Mesendoderm (in vitro differentiated cells): ENCODE measurements at regions not wholly inside any gene's neighbourhood (a gene's known extent, or its start where the extent isn't known, plus 50 kb on each side); places are given as distances from the start of the nearest gene placed in this dataset.

ENCODE experiments used
- DNase-seq: peaks from one replicate; pipeline ENCODE4 v3.0.0; 2013
- H2AK5ac ChIP-seq: 2 replicates; pipeline ENCODE4 v1.6.1; 2013; ENCODE audit warnings: low read length, inconsistent platforms
- H2BK120ac ChIP-seq: 2 replicates; pipeline ENCODE4 v1.6.1; 2013; ENCODE audit warnings: low read depth, mild to moderate bottlenecking, low read length, moderate library complexity, mixed read lengths
- H2BK15ac ChIP-seq: replicated peaks from 2 replicates; pipeline ENCODE4 v1.6.1; 2013; ENCODE audit warnings: low read depth, mild to moderate bottlenecking, moderate library complexity
- H2BK5ac ChIP-seq: 2 replicates; pipeline ENCODE4 v1.6.1; 2013; ENCODE audit warnings: low read length, inconsistent platforms
- H3K18ac ChIP-seq: 2 replicates; pipeline ENCODE4 v1.6.1; 2013; ENCODE audit warnings: mild to moderate bottlenecking, low read length, mixed read lengths
- H3K23ac ChIP-seq: one replicate; pipeline ENCODE4 v1.6.1; 2013; ENCODE audit warnings: low read length
- H3K27ac ChIP-seq: 2 replicates; pipeline ENCODE4 v1.5.1; 2013; ENCODE audit warnings: low read depth, mild to moderate bottlenecking, inconsistent platforms, low read length, moderate library complexity
- H3K27me3 ChIP-seq: 2 replicates; pipeline ENCODE4 v1.6.1; 2013; ENCODE audit warnings: low read length, control low read depth, mild to moderate bottlenecking, inconsistent platforms; ENCODE audit not compliant: insufficient read depth, poor library complexity
- H3K36me3 ChIP-seq: 2 replicates; pipeline ENCODE4 v1.6.1; 2013; ENCODE audit warnings: low read length, inconsistent platforms; ENCODE audit not compliant: control insufficient read depth, insufficient read depth
- H3K4ac ChIP-seq: one replicate; pipeline ENCODE4 v1.6.1; 2013; ENCODE audit warnings: low read depth, mild to moderate bottlenecking, low read length, moderate library complexity
- H3K4me1 ChIP-seq: 2 replicates; pipeline ENCODE4 v1.6.1; 2013; ENCODE audit warnings: low read depth, low read length, inconsistent platforms; ENCODE audit not compliant: control insufficient read depth
- H3K4me2 ChIP-seq: 2 replicates; pipeline ENCODE4 v1.6.1; 2013; ENCODE audit warnings: low read length
- H3K4me3 ChIP-seq: 2 replicates; pipeline ENCODE4 v1.5.1; 2013; ENCODE audit warnings: mild to moderate bottlenecking, low read length
- H3K56ac ChIP-seq: one replicate; pipeline ENCODE4 v1.6.1; 2013; ENCODE audit warnings: low read length
- H3K79me1 ChIP-seq: 2 replicates; pipeline ENCODE4 v1.6.1; 2013; ENCODE audit warnings: low read length, inconsistent platforms
- H3K79me2 ChIP-seq: 2 replicates; pipeline ENCODE4 v1.6.1; 2013; ENCODE audit warnings: mild to moderate bottlenecking, low read length; ENCODE audit not compliant: control insufficient read depth, insufficient read depth
- H3K9ac ChIP-seq: 2 replicates; pipeline ENCODE4 v1.6.1; 2013; ENCODE audit warnings: low read length, inconsistent platforms
- H4K5ac ChIP-seq: one replicate; pipeline ENCODE4 v1.6.1; 2013; ENCODE audit warnings: low read length
- H4K8ac ChIP-seq: one replicate; pipeline ENCODE4 v1.6.1; 2013; ENCODE audit warnings: low read depth, mild to moderate bottlenecking, control low read depth, low read length, moderate library complexity
- WGBS: extraction: QIAGEN DNeasy Blood & Tissue Kit; methylation state at CpG from one replicate; pipeline ENCODE4 v1.1.7; 2013; ENCODE audit warnings: low lambda C conversion rate, missing lambda C conversion rate; ENCODE audit not compliant: insufficient coverage; ENCODE audit errors: extremely low coverage; 5-methylcytosine and 5-hydroxymethylcytosine counted together

DNA sequence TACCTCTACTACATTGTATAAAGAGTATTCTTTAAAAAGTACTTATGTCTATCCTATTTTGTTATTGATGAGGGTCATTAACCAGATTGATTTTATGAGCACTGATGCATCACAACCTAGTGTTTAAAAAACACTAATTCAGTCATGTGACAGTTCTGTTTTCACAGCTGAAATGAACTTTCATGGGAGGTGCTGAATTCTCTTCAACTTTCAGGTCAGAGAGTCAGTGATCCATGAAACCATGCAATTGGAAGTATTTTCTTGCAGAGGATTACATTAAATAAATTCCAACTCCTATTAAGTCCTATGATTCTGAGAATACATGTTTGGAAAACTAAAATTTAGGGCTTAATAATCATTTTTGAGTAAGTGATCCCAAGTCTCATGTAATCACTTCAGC lies 889.4 kb downstream of the KCNA4 start:
- Histone ChIP-seq H2AK5ac (no peak overlapping the region), H3K4me1 (no peaks in the 10 kb centered on the region), H2BK5ac (no peak overlapping the region), H3K56ac (no peak overlapping the region), H2BK120ac (no peak overlapping the region), H3K36me3 (no peaks in the 10 kb centered on the region), H3K18ac (no peak overlapping the region), H3K79me2 (no peaks in the 10 kb centered on the region), H3K23ac (no peak overlapping the region), H4K5ac (no peak overlapping the region), H3K4me2 (no peak overlapping the region), H3K79me1 (no peaks in the 10 kb centered on the region), H3K27ac (no peak overlapping the region), H4K8ac (no peak overlapping the region), H3K4me3 (no peak overlapping the region), H3K9ac (no peak overlapping the region), H3K4ac (no peak overlapping the region), H2BK15ac (no peak overlapping the region), H3K27me3 (no peaks in the 10 kb centered on the region)
- DNase-seq, result no peak

- Histone ChIP-seq H2BK120ac (no peak overlapping the region), H3K4ac (no peak overlapping the region), H3K56ac (no peak overlapping the region), H2BK15ac (no peak overlapping the region), H3K4me2 (no peak overlapping the region), H4K5ac (no peak overlapping the region), H2AK5ac (no peak overlapping the region), H3K36me3 (no peaks in the 10 kb centered on the region), H3K9ac (no peak overlapping the region), H4K8ac (no peak overlapping the region), H3K79me1 (no peaks in the 10 kb centered on the region), H3K27me3 (no peaks in the 10 kb centered on the region), H3K4me3 (no peak overlapping the region), H3K23ac (no peak overlapping the region), H3K4me1 (no peaks in the 10 kb centered on the region), H3K79me2 (no peaks in the 10 kb centered on the region), H3K27ac (no peak overlapping the region), H2BK5ac (no peak overlapping the region), H3K18ac (no peak overlapping the region)
- no peak for DNase-seq
Observed at GRCh38 chr11:29125606-29126005, 891.2 kb downstream of the KCNA4 start.

DNA sequence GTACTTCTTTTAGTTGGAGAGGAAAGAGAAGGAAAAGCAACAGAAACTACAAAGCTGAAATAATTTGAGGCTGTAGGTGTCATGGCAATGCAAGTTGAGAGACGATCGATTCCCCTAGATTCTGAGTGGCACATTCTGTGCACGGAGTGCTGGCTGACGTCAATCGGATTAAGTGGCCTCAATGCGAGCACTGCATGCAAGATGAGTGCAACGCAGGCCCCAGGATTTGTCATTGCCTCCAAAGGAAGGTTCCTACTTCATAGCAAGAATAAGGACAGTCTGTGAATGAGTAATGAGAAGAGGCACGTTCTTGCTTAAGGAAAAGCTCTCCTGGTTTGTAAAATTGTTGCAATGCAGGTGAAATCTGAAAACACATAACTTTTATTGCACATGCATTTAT lies 892.4 kb downstream of the KCNA4 start:
- no peak overlapping the region for H4K5ac ChIP-seq
- no peaks in the 10 kb centered on the region for H3K36me3 ChIP-seq
- no peak overlapping the region for H3K27ac ChIP-seq
- DNase-seq, result no peak
- no peak overlapping the region for H3K18ac ChIP-seq
- no peaks in the 10 kb centered on the region for H3K79me2 ChIP-seq
- no peak overlapping the region for H2BK15ac ChIP-seq
- no peaks in the 10 kb centered on the region for H3K4me1 ChIP-seq
- H3K9ac ChIP-seq, result no peak overlapping the region
- H2AK5ac ChIP-seq, result no peak overlapping the region
- no CpG with 5 or more reads among the region's 8 CpGs for WGBS
- no peak overlapping the region for H2BK120ac ChIP-seq
- H3K23ac ChIP-seq, result no peak overlapping the region
- H3K4me2 ChIP-seq, result no peak overlapping the region
- no peaks in the 10 kb centered on the region for H3K27me3 ChIP-seq
- H3K79me1 ChIP-seq, result no peaks in the 10 kb centered on the region
- no peak overlapping the region for H2BK5ac ChIP-seq
- H3K4ac ChIP-seq, result no peak overlapping the region
- no peak overlapping the region for H4K8ac ChIP-seq
- no peak overlapping the region for H3K56ac ChIP-seq
- no peak overlapping the region for H3K4me3 ChIP-seq

- no CpG with 5 or more reads among the region's 11 CpGs for WGBS
- Histone ChIP-seq H4K5ac (no peak overlapping the region), H3K4me3 (no peak overlapping the region), H3K4me2 (no peak overlapping the region), H3K23ac (no peak overlapping the region), H2BK5ac (no peak overlapping the region), H3K18ac (no peak overlapping the region), H2AK5ac (no peak overlapping the region), H3K27ac (no peak overlapping the region), H3K27me3 (no peaks in the 10 kb centered on the region), H3K9ac (no peak overlapping the region), H4K8ac (no peak overlapping the region), H3K4ac (no peak overlapping the region), H2BK120ac (no peak overlapping the region), H3K36me3 (no peaks in the 10 kb centered on the region), H2BK15ac (no peak overlapping the region), H3K56ac (no peak overlapping the region), H3K79me1 (no peaks in the 10 kb centered on the region), H3K79me2 (no peaks in the 10 kb centered on the region), H3K4me1 (no peaks in the 10 kb centered on the region)
- no peak for DNase-seq
Observed at GRCh38 chr11:29119707-29120618, 896.9 kb downstream of the KCNA4 start.

- Histone ChIP-seq H4K5ac (no peak overlapping the region), H3K4ac (no peak overlapping the region), H3K4me1 (no peaks in the 10 kb centered on the region), H2BK5ac (no peak overlapping the region), H3K36me3 (no peaks in the 10 kb centered on the region), H3K9ac (no peak overlapping the region), H3K18ac (no peak overlapping the region), H3K4me3 (no peak overlapping the region), H3K4me2 (no peak overlapping the region), H3K27ac (no peak overlapping the region), H2BK15ac (no peak overlapping the region), H2BK120ac (no peak overlapping the region), H3K79me1 (no peaks in the 10 kb centered on the region), H2AK5ac (no peak overlapping the region), H3K27me3 (no peaks in the 10 kb centered on the region), H4K8ac (no peak overlapping the region), H3K79me2 (no peaks in the 10 kb centered on the region), H3K56ac (no peak overlapping the region), H3K23ac (no peak overlapping the region)
- no CpG with 5 or more reads among the region's 1 CpG for WGBS
- DNase-seq, result no peak
Observed at GRCh38 chr11:29119116-29119515, 897.7 kb downstream of the KCNA4 start.

DNA sequence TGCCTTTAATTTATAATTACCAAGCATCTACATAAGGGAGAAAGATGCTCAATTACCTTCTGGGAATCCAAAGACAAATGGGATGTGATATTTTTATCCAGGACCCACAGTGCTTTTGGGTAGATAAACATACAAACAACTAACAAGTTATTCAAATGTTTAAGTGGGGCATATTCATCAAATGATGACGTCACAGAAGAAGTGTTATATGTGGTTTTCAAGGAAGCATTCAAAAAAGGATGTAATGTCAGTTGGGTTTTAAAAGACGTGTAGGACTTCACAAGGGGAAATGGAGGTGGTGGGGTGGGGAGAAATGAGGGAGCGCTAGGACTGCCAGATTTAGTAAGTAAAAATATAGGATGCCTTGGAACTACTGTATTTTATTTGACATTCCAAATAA lies 915.9 kb downstream of the KCNA4 start:
- H2BK120ac ChIP-seq, result no peak overlapping the region
- no peak overlapping the region for H3K9ac ChIP-seq
- no peaks in the 10 kb centered on the region for H3K36me3 ChIP-seq
- no peaks in the 10 kb centered on the region for H3K27me3 ChIP-seq
- H3K4me2 ChIP-seq, result no peak overlapping the region
- H2BK15ac ChIP-seq, result no peak overlapping the region
- H4K8ac ChIP-seq, result no peak overlapping the region
- WGBS, result no CpG with 5 or more reads among the region's 3 CpGs
- H3K79me1 ChIP-seq, result no peaks in the 10 kb centered on the region
- no peak overlapping the region for H3K18ac ChIP-seq
- no peak overlapping the region for H2BK5ac ChIP-seq
- H3K4ac ChIP-seq, result no peak overlapping the region
- no peak overlapping the region for H3K27ac ChIP-seq
- no peak overlapping the region for H3K23ac ChIP-seq
- no peak for DNase-seq
- no peak overlapping the region for H3K4me3 ChIP-seq
- H2AK5ac ChIP-seq, result no peak overlapping the region
- no peak overlapping the region for H4K5ac ChIP-seq
- no peak overlapping the region for H3K56ac ChIP-seq
- no peaks in the 10 kb centered on the region for H3K4me1 ChIP-seq
- no peaks in the 10 kb centered on the region for H3K79me2 ChIP-seq
